ENCODE measurements at regions not wholly inside any gene's neighbourhood (a gene's known extent, or its start where the extent isn't known, plus 50 kb on each side); places are given as distances from the start of the nearest gene placed in this dataset.

- Histone ChIP-seq H3K9me3 (ENCODE audit: insufficient read depth in 2 of 2, low read depth in 1 of 2, low read length in 1 of 2) (peaks cover 3 to 6% of the 10 kb centered on the region in 2 experiments; a peak in 2 of 4 replicates), H3K4ac (replicated peaks; ENCODE audit: insufficient read length, low read depth, low read length) (no peak overlapping the region), H3K4me1 (replicated peaks in 1 of 4; ENCODE audit: control insufficient read depth in 3 of 4, insufficient read depth in 4 of 4, low read length in 3 of 4) (no peaks in the 10 kb centered on the region), H3K4me2 (ENCODE audit: insufficient read depth in 1 of 2, low read depth in 2 of 2, low read length in 2 of 2) (no peak overlapping the region), H2BK5ac (ENCODE audit: low read depth, low read length) (no peak overlapping the region), H2BK20ac (ENCODE audit: low read length) (no peak overlapping the region), H3K18ac (ENCODE audit: extremely low read depth, low read length) (no peak overlapping the region), H4K20me1 (replicated peaks in 1 of 2; ENCODE audit: control insufficient read depth in 1 of 2, insufficient read depth in 2 of 2, low read length in 2 of 2) (no peaks in the 10 kb centered on the region), H2BK15ac (ENCODE audit: low read length) (no peak overlapping the region), H3K9ac (replicated peaks in 1 of 4; ENCODE audit: extremely low read depth in 1 of 4, low read depth in 3 of 4, low read length in 3 of 4) (no peak overlapping the region), H3K79me2 (ENCODE audit: control insufficient read depth in 1 of 2, insufficient read depth in 2 of 2, low read length in 2 of 2) (no peaks in the 10 kb centered on the region), H3K79me1 (ENCODE audit: low read depth, low read length) (no peaks in the 10 kb centered on the region), H2AK5ac (ENCODE audit: low read depth, low read length) (no peak overlapping the region), H2AFZ (ENCODE audit: low read length) (no peak overlapping the region), H3K27me3 (replicated peaks in 1 of 4; ENCODE audit: control insufficient read depth in 3 of 4, extremely low read depth in 1 of 4, insufficient read depth in 3 of 4, low read length in 3 of 4) (no peaks in the 10 kb centered on the region; a peak in 1 of 7 replicates), H4K8ac (ENCODE audit: extremely low read depth, insufficient read depth, low read length) (no peak overlapping the region), H3K23ac (ENCODE audit: insufficient read length) (no peak overlapping the region), H4K5ac (ENCODE audit: insufficient read length, low read depth, low read length) (no peak overlapping the region), H3K14ac (ENCODE audit: insufficient read length) (no peak overlapping the region), H2BK120ac (replicated peaks; ENCODE audit: low read depth, low read length) (no peak overlapping the region), H3K36me3 (ENCODE audit: control insufficient read depth in 2 of 4, insufficient read depth in 4 of 4, low read length in 3 of 4) (no peaks in the 10 kb centered on the region; a peak in 1 of 8 replicates), H4K91ac (replicated peaks; ENCODE audit: insufficient read length, low read length) (no peak overlapping the region), H3K4me3 (ENCODE audit: extremely low read depth in 1 of 4, insufficient read depth in 2 of 4, low read depth in 3 of 4, low read length in 4 of 4) (no peak overlapping the region), H3K23me2 (ENCODE audit: low read depth, low read length) (no peaks in the 10 kb centered on the region), H2BK12ac (ENCODE audit: low read depth, low read length) (no peak overlapping the region), H3K56ac (replicated peaks; ENCODE audit: insufficient read length, low read depth, low read length) (no peak overlapping the region), H3K27ac (ENCODE audit: low read depth, low read length) (no peak overlapping the region)
- ChIA-PET CTCF (ENCODE audit: partially characterized antibody) (interaction anchor here (1.2 kb wide), 1 partner anchor 9 kb away, joined by 3 read pairs; no protein-coding TSS in a partner anchor), POLR2A (ENCODE audit: partially characterized antibody) (no interaction called here)
- DNase-seq (ENCODE audit: low read depth in 1 of 2, low spot score in 2 of 2) (no peak), FAIRE-seq (no peak)
- TF ChIP-seq SUZ12 (IDR thresholded peaks at IDR 0.05; ENCODE audit: low read length) (no peak), ZNF274 (IDR thresholded peaks at IDR 0.05; ENCODE audit: borderline replicate concordance, extremely low read depth, low read length) (no peak), SRF (IDR thresholded peaks at IDR 0.05; ENCODE audit: low read depth, low read length) (no peak), GTF2F1 (IDR thresholded peaks at IDR 0.05; ENCODE audit: borderline replicate concordance, low read depth, low read length) (no peak), FOSL1 (IDR thresholded peaks at IDR 0.05; ENCODE audit: insufficient read depth, low read depth, low read length) (no peak), EP300 (IDR thresholded peaks at IDR 0.05; ENCODE audit: borderline replicate concordance in 1 of 2, low read depth in 2 of 2, low read length in 2 of 2) (no peak), RNF2 (IDR thresholded peaks at IDR 0.05; ENCODE audit: borderline replicate concordance, low read depth, low read length, missing control alignments, poor library complexity, severe bottlenecking) (no peak), ATF2 (IDR thresholded peaks at IDR 0.05; ENCODE audit: low read length) (no peak), ATF3 (IDR thresholded peaks at IDR 0.05; ENCODE audit: insufficient read depth, low read depth, low read length) (no peak)
- WGBS, 2 experiments (ENCODE audit: extremely low coverage in 1 of 2, insufficient coverage in 1 of 2, insufficient read length in 1 of 2, insufficient replicate concordance in 2 of 2, low coverage in 1 of 2, low lambda C conversion rate in 2 of 2, missing lambda C conversion rate in 1 of 2) = 58% methylated on average over 3 of the region's 3 CpGs; no CpG with 5 or more reads in 1 of the 2 experiments
Measured at GRCh38 chr4:148574502-148574901, 132.3 kb upstream of the NR3C2 start.

Measured in H1 (cell line).